OCI-LY7 (cell line): ENCODE measurements at regions not wholly inside any gene's neighbourhood (a gene's known extent, or its start where the extent isn't known, plus 50 kb on each side); places are given as distances from the start of the nearest gene placed in this dataset.

Experiments
- CTCF ChIP-seq: fragments of 200-600 bp; sonication (generic); conservative IDR thresholded peaks from 2 replicates; pipeline ENCODE4 v1.5.1; 2014; ENCODE audit warnings: mild to moderate bottlenecking, antibody characterized with exemption, low read length, moderate library complexity, mixed read lengths
- EZH2phosphoT487 ChIP-seq: fragments of 200-600 bp; sonication (generic); IDR thresholded peaks from 2 replicates; pipeline ENCODE4 v1.6.1; 2018; ENCODE audit warnings: low read depth, borderline replicate concordance, mild to moderate bottlenecking, mixed run types, antibody characterized with exemption, low read length, moderate library complexity, mixed read lengths

GRCh38 chr2:67065046-67065445 is 332.1 kb upstream of the ETAA1 start:
- TF ChIP-seq CTCF (no peak), EZH2phosphoT487 (no peak)
